Testis (tissue), 2 donors: ENCODE measurements at regions not wholly inside any gene's neighbourhood (a gene's known extent, or its start where the extent isn't known, plus 50 kb on each side); places are given as distances from the start of the nearest gene placed in this dataset.

Source experiments
- DNase-seq: peaks from one replicate; pipeline ENCODE4 v3.0.0-alpha.2; 2019
- H3K27ac ChIP-seq, 2 donors: fragments of 200-600 bp; sonication (generic); one replicate each; pipeline ENCODE4 v1.5.1; 2019
- H3K27me3 ChIP-seq: fragments of 200-600 bp; sonication (generic); one replicate; pipeline ENCODE4 v1.5.1; 2019
- H3K36me3 ChIP-seq: fragments of 200-600 bp; sonication (generic); one replicate; pipeline ENCODE4 v1.5.1; 2017; ENCODE audit warnings: low read depth; ENCODE audit errors: missing control alignments
- H3K4me1 ChIP-seq: fragments of 200-600 bp; sonication (generic); one replicate; pipeline ENCODE4 v1.5.1; 2019
- H3K4me3 ChIP-seq, 2 donors: fragments of 200-600 bp; sonication (generic); one replicate each; pipeline ENCODE4 v1.5.1; 2017 to 2019
- H3K9me3 ChIP-seq: fragments of 200-600 bp; sonication (generic); one replicate; pipeline ENCODE4 v1.5.1; 2017
- CTCF ChIP-seq, 3 experiments: fragments of 450-650 bp in 2 of 3; fragments of 200-600 bp in 1 of 3; sonication (generic) in 1 of 3; IDR thresholded peaks; one replicate each; pipeline ENCODE4 v1.5.1; 2016 to 2019; ENCODE audit warnings: antibody characterized with exemption in 3 of 3, mild to moderate bottlenecking in 2 of 3, moderate library complexity in 1 of 3
- POLR2A ChIP-seq: fragments of 450-650 bp; IDR thresholded peaks from one replicate; pipeline ENCODE4 v1.6.1; 2017; ENCODE audit warnings: antibody characterized with exemption, mild to moderate bottlenecking, moderate library complexity
- WGBS, 2 donors: methylation state at CpG; one replicate each; pipeline ENCODE4 v1.1.5; 2018; 5-methylcytosine and 5-hydroxymethylcytosine counted together
- intact Hi-C: fragments of 100-400 bp; cut with DNase I; formaldehyde crosslinking; loops from one replicate; pipeline ENCODE4 v1.15.1; 2023; ENCODE audit warnings: low total_unique reads

- H3K9me3 ChIP-seq = no peaks in the 10 kb centered on the region
- no peaks in the 10 kb centered on the region for H3K4me1 ChIP-seq
- no peaks in the 10 kb centered on the region for H3K36me3 ChIP-seq
- no peak overlapping the region for H3K4me3 ChIP-seq
- no peak for DNase-seq
- no peak overlapping the region for H3K27ac ChIP-seq
- no peak for TF ChIP-seq CTCF (IDR thresholded peaks at IDR 0.05)
- no peak for TF ChIP-seq POLR2A
- 87 to 89% methylated on average over 1 of the region's 1 CpG for WGBS, 2 donors
- intact Hi-C loops = no loop called here
- no peaks in the 10 kb centered on the region for H3K27me3 ChIP-seq
Measured at GRCh38 chr10:127797339-127797738, 60.4 kb downstream of the FOXI2 start.

GRCh38 chr10:127798111-127798510 is 61.1 kb downstream of the FOXI2 start:
- TF ChIP-seq CTCF (IDR thresholded peaks at IDR 0.05) (no peak), POLR2A (no peak)
- Histone ChIP-seq H3K4me3 (no peak overlapping the region), H3K9me3 (no peaks in the 10 kb centered on the region), H3K27me3 (no peaks in the 10 kb centered on the region), H3K36me3 (no peaks in the 10 kb centered on the region), H3K27ac (no peak overlapping the region), H3K4me1 (no peaks in the 10 kb centered on the region)
- no peak for DNase-seq
- intact Hi-C loops = no loop called here
- 18 to 34% methylated on average over 2 to 6 of the region's 6 CpGs for WGBS, 2 donors

GRCh38 chr10:127801302-127801701 is 64.3 kb downstream of the FOXI2 start:
- WGBS, 2 donors = 78 to 95% methylated on average over 3 of the region's 3 CpGs

GRCh38 chr10:127802531-127803095 is 65.6 kb downstream of the FOXI2 start:
- H3K36me3 ChIP-seq = no peaks in the 10 kb centered on the region

More at GRCh38 chr10:127801302-127801701, 64.3 kb downstream of the FOXI2 start:
- TF ChIP-seq POLR2A (no peak), CTCF (IDR thresholded peaks at IDR 0.05) (no peak)
- no peaks in the 10 kb centered on the region for H3K36me3 ChIP-seq
- no peaks in the 10 kb centered on the region for H3K27me3 ChIP-seq
- intact Hi-C loops = no loop called here
- H3K27ac ChIP-seq = no peak overlapping the region
- no peaks in the 10 kb centered on the region for H3K4me1 ChIP-seq
- no peak for DNase-seq
- no peak overlapping the region for H3K4me3 ChIP-seq
- no peaks in the 10 kb centered on the region for H3K9me3 ChIP-seq

More at GRCh38 chr10:127802531-127803095, 65.6 kb downstream of the FOXI2 start:
- no peak for TF ChIP-seq CTCF (IDR thresholded peaks at IDR 0.05)
- no peak for TF ChIP-seq POLR2A
- H3K4me3 ChIP-seq = no peak overlapping the region
- DNase-seq = no peak
- H3K4me1 ChIP-seq = no peaks in the 10 kb centered on the region
- H3K27me3 ChIP-seq = no peaks in the 10 kb centered on the region
- WGBS, 2 donors = 68 to 78% methylated on average over 6 of the region's 6 CpGs
- H3K9me3 ChIP-seq = no peaks in the 10 kb centered on the region
- no peak overlapping the region for H3K27ac ChIP-seq
- intact Hi-C loops = no loop called here
